B cell (primary cell): ENCODE measurements at regions not wholly inside any gene's neighbourhood (a gene's known extent, or its start where the extent isn't known, plus 50 kb on each side); places are given as distances from the start of the nearest gene placed in this dataset.

Source experiments
- ATAC-seq: fragments of 200-7000 bp; cut with Tn5 transposase; one replicate; pipeline ENCODE4 v1.10.0; 2021; ENCODE audit warnings: low read depth, mild to moderate bottlenecking, moderate number of reproducible peaks, moderate library complexity
- CTCF ChIA-PET: fragments of 350-600 bp; sonication (Branson Sonifier 250); formaldehyde crosslinking; loops from one replicate; lab custom pipeline; 2021; ENCODE audit warnings: antibody characterized with exemption, inconsistent platforms; lab: Charles Lee
- POLR2A ChIA-PET: fragments of 350-600 bp; sonication (Branson Sonifier 250); formaldehyde crosslinking; loops from one replicate; lab custom pipeline; 2021; ENCODE audit warnings: antibody characterized with exemption; lab: Charles Lee
- DNase-seq: peaks from one replicate; pipeline ENCODE4 v3.0.0; 2013
- H2AFZ ChIP-seq: 2 replicates; pipeline ENCODE4 v1.6.1; 2012; ENCODE audit warnings: mild to moderate bottlenecking, low read depth, low read length; ENCODE audit not compliant: insufficient read depth, poor library complexity, severe bottlenecking
- H3K27ac ChIP-seq, 2 donors: 1 replicate in 1 of 2; 2 replicates in 1 of 2; pipeline ENCODE4 v1.5.1; 2012 to 2013; ENCODE audit warnings: low read length in 2 of 2, mild to moderate bottlenecking in 2 of 2, moderate library complexity in 1 of 2
- H3K27me3 ChIP-seq, 4 experiments: fragments of 200-600 bp in 1 of 4; sonication (generic) in 1 of 4; replicated peaks in 1 of 4; 1 replicate in 2 of 4; 2 replicates in 2 of 4; pipeline versions ENCODE4 v1.6.1 to v1.7.0; 2013 to 2016; ENCODE audit warnings: low read length in 3 of 4, mild to moderate bottlenecking in 2 of 4, mixed read lengths in 1 of 4, moderate library complexity in 1 of 4; ENCODE audit not compliant: insufficient read depth in 4 of 4, control insufficient read depth in 3 of 4; ENCODE audit errors: control extremely low read depth in 1 of 4
- H3K36me3 ChIP-seq, 2 experiments: replicated peaks in 1 of 2; 1 replicate in 1 of 2; 2 replicates in 1 of 2; pipeline versions ENCODE4 v1.6.1 to v1.7.1; 2013; ENCODE audit warnings: low read length in 1 of 2; ENCODE audit not compliant: insufficient read depth in 2 of 2, control insufficient read depth in 1 of 2; ENCODE audit errors: control extremely low read depth in 1 of 2, extremely low read depth in 1 of 2
- H3K4me1 ChIP-seq, 2 donors: fragments of 200-600 bp in 1 of 2; sonication (generic) in 1 of 2; 1 replicate in 1 of 2; 2 replicates in 1 of 2; pipeline versions ENCODE4 v1.5.1 to v1.6.1; 2013 to 2017; ENCODE audit warnings: low read length in 2 of 2; ENCODE audit not compliant: control insufficient read depth in 2 of 2, insufficient read depth in 2 of 2
- H3K4me2 ChIP-seq: replicated peaks from 2 replicates; pipeline ENCODE3; 2012; ENCODE audit warnings: mild to moderate bottlenecking, low read depth, low read length; ENCODE audit not compliant: poor library complexity, severe bottlenecking
- H3K4me3 ChIP-seq, 5 experiments: fragments of 200-600 bp in 1 of 5; sonication (generic) in 1 of 5; 1 replicate in 3 of 5; 2 replicates in 2 of 5; pipeline versions ENCODE4 v1.5.1 to v1.7.0; 2011 to 2016; ENCODE audit warnings: low read length in 4 of 5, mild to moderate bottlenecking in 4 of 5, low read depth in 2 of 5, control low read depth in 1 of 5, moderate library complexity in 1 of 5; ENCODE audit not compliant: insufficient read depth in 1 of 5; ENCODE audit errors: control extremely low read depth in 1 of 5, extremely low read depth in 1 of 5
- H3K79me2 ChIP-seq: fragments of 200-600 bp; sonication (generic); one replicate; pipeline ENCODE4 v1.6.0; 2016; ENCODE audit warnings: low read length; ENCODE audit not compliant: control insufficient read depth, insufficient read depth
- H3K9ac ChIP-seq: fragments of 200-600 bp; sonication (generic); 2 replicates; pipeline ENCODE4 v1.6.1; 2017; ENCODE audit warnings: mild to moderate bottlenecking, low read length, moderate library complexity
- H3K9me3 ChIP-seq, 3 donors: one replicate each; pipeline versions ENCODE4 v1.6.1 to v1.7.1; 2013; ENCODE audit warnings: low read length in 2 of 3; ENCODE audit not compliant: control insufficient read depth in 2 of 3, insufficient read depth in 1 of 3; ENCODE audit errors: control extremely low read depth in 1 of 3
- H4K20me1 ChIP-seq: 2 replicates; pipeline ENCODE4 v1.6.0; 2012; ENCODE audit warnings: mild to moderate bottlenecking, low read length; ENCODE audit not compliant: insufficient read depth, control insufficient read depth, poor library complexity, severe bottlenecking
- H3K27ac Mint-ChIP-seq: one replicate; pipeline ENCODE4 v1.8.0; 2021; ENCODE audit warnings: mixed read lengths
- H3K27me3 Mint-ChIP-seq: one replicate; pipeline ENCODE4 v1.8.0; 2021; ENCODE audit warnings: mixed read lengths
- H3K4me1 Mint-ChIP-seq: one replicate; pipeline ENCODE4 v1.8.0; 2021; ENCODE audit warnings: mixed read lengths
- H3K4me3 Mint-ChIP-seq: one replicate; pipeline ENCODE4 v1.8.0; 2021; ENCODE audit warnings: mixed read lengths
- H3K9me3 Mint-ChIP-seq: one replicate; pipeline ENCODE4 v1.8.0; 2022; ENCODE audit warnings: mixed read lengths; ENCODE audit not compliant: insufficient read depth
- CTCF ChIP-seq: fragments of 200-600 bp; IDR thresholded peaks from one replicate; pipeline ENCODE4 v1.8.0; 2022; ENCODE audit warnings: antibody characterized with exemption, mild to moderate bottlenecking
- EZH2 ChIP-seq: IDR thresholded peaks from 2 replicates; pipeline ENCODE4 v1.6.1; 2012; ENCODE audit warnings: borderline replicate concordance, low read depth, mild to moderate bottlenecking, moderate library complexity, low read length; ENCODE audit not compliant: insufficient read depth, poor library complexity, severe bottlenecking
- WGBS: methylation state at CpG from one replicate; pipeline ENCODE4 v1.1.5; 2013; ENCODE audit warnings: missing lambda C conversion rate; ENCODE audit not compliant: insufficient coverage; 5-methylcytosine and 5-hydroxymethylcytosine counted together
- intact Hi-C: fragments of 100-400 bp; cut with micrococcal nuclease; formaldehyde crosslinking; loops from one replicate; pipeline ENCODE4 v1.10.0; 2022

GRCh38 chr3:103863381-103863780 lies 1428.6 kb downstream of the ZPLD1 start:
- no peaks in the 10 kb centered on the region for H3K9me3 ChIP-seq
- DNase-seq (no peak), ATAC-seq (no peak)
- no peaks in the 10 kb centered on the region for H3K9me3 Mint-ChIP-seq
- POLR2A ChIA-PET: no interaction called here
- no peak overlapping the region for H2AFZ ChIP-seq
- no peaks in the 10 kb centered on the region for H3K4me1 ChIP-seq
- no peak for TF ChIP-seq CTCF
- TF ChIP-seq EZH2: no peak
- no peak overlapping the region for H3K9ac ChIP-seq
- no peaks in the 10 kb centered on the region for H3K27me3 Mint-ChIP-seq
- H3K4me1 Mint-ChIP-seq: no peaks in the 10 kb centered on the region
- CTCF ChIA-PET: no interaction called here
- H3K27ac ChIP-seq: no peak overlapping the region
- no peaks in the 10 kb centered on the region for H4K20me1 ChIP-seq
- no peaks in the 10 kb centered on the region for H3K27me3 ChIP-seq
- no peak overlapping the region for H3K27ac Mint-ChIP-seq
- 70% methylated on average over 2 of the region's 3 CpGs for WGBS
- H3K79me2 ChIP-seq: no peaks in the 10 kb centered on the region
- intact Hi-C loops: no loop called here
- H3K4me2 ChIP-seq: no peak overlapping the region
- H3K4me3 ChIP-seq: no peak overlapping the region
- H3K4me3 Mint-ChIP-seq: no peak overlapping the region
- H3K36me3 ChIP-seq: no peaks in the 10 kb centered on the region

- WGBS: no CpG with 5 or more reads among the region's 3 CpGs
- H3K79me2 ChIP-seq: no peaks in the 10 kb centered on the region
- no peak for ATAC-seq
- POLR2A ChIA-PET: no interaction called here
- no peak overlapping the region for H2AFZ ChIP-seq
- no peak for DNase-seq
- H4K20me1 ChIP-seq: no peaks in the 10 kb centered on the region
- TF ChIP-seq EZH2: no peak
- no peak for TF ChIP-seq CTCF
- H3K27me3 ChIP-seq: no peaks in the 10 kb centered on the region
- H3K9me3 ChIP-seq: no peaks in the 10 kb centered on the region
- no peaks in the 10 kb centered on the region for H3K4me1 ChIP-seq
- H3K9ac ChIP-seq: no peak overlapping the region
- Mint-ChIP-seq H3K4me3 (no peak overlapping the region), H3K27me3 (no peaks in the 10 kb centered on the region), H3K27ac (no peak overlapping the region), H3K9me3 (no peaks in the 10 kb centered on the region), H3K4me1 (no peaks in the 10 kb centered on the region)
- H3K27ac ChIP-seq: no peak overlapping the region
- CTCF ChIA-PET: no interaction called here
- no peak overlapping the region for H3K4me2 ChIP-seq
- intact Hi-C loops: no loop called here
- no peak overlapping the region for H3K4me3 ChIP-seq
- no peaks in the 10 kb centered on the region for H3K36me3 ChIP-seq
Observed at GRCh38 chr3:103866113-103866512, 1431.3 kb downstream of the ZPLD1 start.
